T-helper 17 cell (primary cell): ENCODE measurements at regions not wholly inside any gene's neighbourhood (a gene's known extent, or its start where the extent isn't known, plus 50 kb on each side); places are given as distances from the start of the nearest gene placed in this dataset.

Experiments used
- ATAC-seq: fragments of 150-1000 bp; cut with Tn5 transposase; 2 replicates; pipeline ENCODE4 v1.10.0; 2021; ENCODE audit warnings: mild to moderate bottlenecking, moderate library complexity
- DNase-seq, 3 donors: peaks; one replicate each; pipeline versions ENCODE4 v3.0.0 to v3.0.0-alpha.2; 2020 to 2021
- H3K9me3 ChIP-seq: one replicate; pipeline ENCODE4 v1.7.0; 2013; ENCODE audit warnings: low read length, mild to moderate bottlenecking; ENCODE audit not compliant: control insufficient read depth, poor library complexity, severe bottlenecking
- H3K27ac Mint-ChIP-seq: one replicate; pipeline ENCODE4 v1.8.0; 2022; ENCODE audit warnings: mild to moderate bottlenecking, moderate library complexity, mixed read lengths
- H3K27me3 Mint-ChIP-seq: one replicate; pipeline ENCODE4 v1.8.0; 2022; ENCODE audit warnings: mixed read lengths
- H3K36me3 Mint-ChIP-seq: one replicate; pipeline ENCODE4 v1.8.0; 2022; ENCODE audit warnings: low read depth, mixed read lengths
- H3K4me1 Mint-ChIP-seq: one replicate; pipeline ENCODE4 v1.8.0; 2022; ENCODE audit warnings: mild to moderate bottlenecking, mixed read lengths
- H3K4me3 Mint-ChIP-seq: one replicate; pipeline ENCODE4 v1.8.0; 2022; ENCODE audit warnings: mild to moderate bottlenecking, moderate library complexity, mixed read lengths

DNA sequence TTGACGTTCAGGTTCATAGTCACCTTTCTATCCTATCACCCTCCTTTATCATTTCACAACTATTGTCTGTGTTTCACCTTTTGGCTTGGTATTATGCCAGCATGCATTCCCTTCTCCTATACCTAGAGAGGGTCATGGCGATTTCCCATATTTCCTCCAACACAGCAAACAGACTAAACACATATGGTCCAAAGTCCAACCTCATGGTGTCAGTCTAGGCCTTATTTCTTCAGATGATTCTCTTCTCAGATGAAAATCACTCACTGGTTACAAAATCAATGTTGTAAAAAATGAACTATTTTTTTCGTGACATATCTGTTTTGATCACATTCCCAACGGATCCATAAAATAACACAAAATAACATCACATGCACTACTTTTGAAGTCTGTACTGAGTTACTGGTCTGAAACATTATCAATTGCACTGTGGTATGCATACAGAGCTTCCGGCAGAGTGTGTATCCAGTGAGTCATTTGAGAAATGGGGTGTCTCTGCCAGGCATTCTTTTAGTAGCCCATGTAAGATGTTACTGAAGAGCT lies 204.8 kb upstream of the GALNT5 start:
- Mint-ChIP-seq H3K4me1 (no peaks in the 10 kb centered on the region), H3K27ac (no peak overlapping the region), H3K4me3 (no peak overlapping the region), H3K27me3 (peaks cover 17% of the 10 kb centered on the region), H3K36me3 (no peaks in the 10 kb centered on the region)
- no peak for ATAC-seq
- no peak for DNase-seq
- no peaks in the 10 kb centered on the region for H3K9me3 ChIP-seq

DNA sequence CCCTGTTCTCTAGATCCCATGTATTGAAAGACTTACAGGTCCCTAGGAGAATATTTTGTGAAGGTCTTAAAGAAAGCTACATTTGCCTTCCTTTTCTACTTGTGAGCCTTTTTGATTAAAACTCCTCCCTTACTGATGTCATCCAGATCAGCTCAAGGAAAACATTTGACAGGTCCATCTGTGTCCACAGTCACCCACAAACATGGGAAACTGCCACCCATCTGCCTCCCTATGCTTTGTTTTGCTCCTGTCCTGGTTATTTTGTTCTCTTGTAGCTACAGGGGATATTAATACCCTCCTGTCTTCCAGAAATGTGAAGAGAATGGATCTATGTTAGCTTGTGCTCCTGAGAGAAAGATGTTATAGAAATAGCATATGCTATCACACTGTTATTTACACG lies 203.6 kb upstream of the GALNT5 start:
- peaks cover 27% of the 10 kb centered on the region for H3K27me3 Mint-ChIP-seq
- no peaks in the 10 kb centered on the region for H3K9me3 ChIP-seq
- H3K4me3 Mint-ChIP-seq: no peak overlapping the region
- H3K4me1 Mint-ChIP-seq: no peaks in the 10 kb centered on the region
- no peak overlapping the region for H3K27ac Mint-ChIP-seq
- no peaks in the 10 kb centered on the region for H3K36me3 Mint-ChIP-seq
- no peak for DNase-seq
- no peak for ATAC-seq

DNA sequence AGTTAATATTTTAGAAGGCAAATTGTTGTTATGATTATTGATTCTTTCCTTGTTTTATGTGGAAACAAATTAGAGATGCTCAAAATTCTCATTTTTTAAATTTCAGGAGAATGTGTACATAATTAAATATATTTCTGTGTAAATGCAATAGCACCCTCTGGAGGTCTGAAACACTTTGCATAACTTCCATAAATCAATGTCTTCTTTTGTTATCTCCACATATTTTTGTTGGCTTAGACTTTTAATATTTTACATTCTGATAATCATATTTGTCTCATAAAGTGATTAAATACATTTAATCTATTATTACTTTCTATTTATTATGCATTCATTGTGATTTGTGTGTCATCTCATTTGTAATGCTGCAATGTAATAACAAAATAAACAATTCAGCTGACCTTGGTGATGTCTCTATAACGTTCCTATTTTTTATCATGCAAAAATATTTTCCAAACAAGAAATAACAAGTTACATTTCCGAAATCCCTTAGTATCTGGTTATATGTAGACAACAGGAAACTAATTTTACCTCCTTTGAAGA lies 201.8 kb upstream of the GALNT5 start:
- peaks cover 37% of the 10 kb centered on the region for H3K27me3 Mint-ChIP-seq
- H3K36me3 Mint-ChIP-seq: no peaks in the 10 kb centered on the region
- no peaks in the 10 kb centered on the region for H3K9me3 ChIP-seq
- no peak overlapping the region for H3K27ac Mint-ChIP-seq
- H3K4me3 Mint-ChIP-seq: no peak overlapping the region
- no peaks in the 10 kb centered on the region for H3K4me1 Mint-ChIP-seq
- ATAC-seq: no peak
- DNase-seq: no peak

DNA sequence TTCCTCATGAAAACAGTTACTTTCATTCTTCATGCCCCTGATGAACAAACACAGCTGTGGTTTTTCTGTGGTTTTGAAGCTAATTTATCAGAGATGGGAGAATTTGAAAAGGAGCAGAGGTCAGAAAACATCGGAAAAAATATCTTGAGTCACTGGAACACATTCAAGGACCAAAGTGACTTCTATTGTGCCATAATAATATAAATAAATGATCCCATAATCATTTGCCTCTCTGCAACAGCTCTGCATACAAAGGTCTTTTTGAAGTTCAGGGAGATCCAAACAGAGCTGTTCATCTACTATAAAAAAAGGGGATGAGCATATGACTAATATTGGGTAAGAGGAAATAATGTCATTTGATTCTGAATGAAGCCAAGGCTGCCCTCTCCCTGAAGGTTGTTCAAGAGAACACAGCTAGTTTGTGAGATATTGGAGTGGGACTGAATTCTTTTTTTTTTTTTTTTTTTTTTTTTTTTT lies 201.3 kb upstream of the GALNT5 start:
- no peaks in the 10 kb centered on the region for H3K4me1 Mint-ChIP-seq
- peaks cover 41% of the 10 kb centered on the region for H3K27me3 Mint-ChIP-seq
- H3K27ac Mint-ChIP-seq: no peak overlapping the region
- no peaks in the 10 kb centered on the region for H3K9me3 ChIP-seq
- DNase-seq: no peak
- ATAC-seq: no peak
- no peak overlapping the region for H3K4me3 Mint-ChIP-seq
- H3K36me3 Mint-ChIP-seq: no peaks in the 10 kb centered on the region

DNA sequence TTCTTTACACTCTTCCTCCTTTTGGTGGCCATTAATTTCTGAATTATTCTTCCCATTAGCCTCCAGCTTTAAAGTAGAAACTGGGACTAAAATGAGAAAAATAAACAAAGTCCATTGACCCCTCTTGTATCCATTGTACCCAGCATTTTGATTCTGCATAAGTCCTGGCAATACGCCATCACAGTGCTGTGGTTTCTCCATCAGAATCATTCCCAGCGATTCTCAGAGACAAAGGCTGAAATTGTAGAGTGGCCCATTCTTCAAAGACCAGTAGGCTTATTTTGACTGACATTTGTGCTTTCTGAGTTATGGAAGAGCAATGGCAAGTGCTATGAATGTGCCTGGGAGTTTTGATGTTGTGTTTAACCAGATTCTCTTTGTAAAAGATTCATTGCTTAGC lies 199.3 kb upstream of the GALNT5 start:
- peaks cover 38% of the 10 kb centered on the region for H3K27me3 Mint-ChIP-seq
- no peak overlapping the region for H3K27ac Mint-ChIP-seq
- DNase-seq (no peak), ATAC-seq (no peak)
- no peaks in the 10 kb centered on the region for H3K36me3 Mint-ChIP-seq
- H3K4me1 Mint-ChIP-seq: no peaks in the 10 kb centered on the region
- no peak overlapping the region for H3K4me3 Mint-ChIP-seq
- no peaks in the 10 kb centered on the region for H3K9me3 ChIP-seq

DNA sequence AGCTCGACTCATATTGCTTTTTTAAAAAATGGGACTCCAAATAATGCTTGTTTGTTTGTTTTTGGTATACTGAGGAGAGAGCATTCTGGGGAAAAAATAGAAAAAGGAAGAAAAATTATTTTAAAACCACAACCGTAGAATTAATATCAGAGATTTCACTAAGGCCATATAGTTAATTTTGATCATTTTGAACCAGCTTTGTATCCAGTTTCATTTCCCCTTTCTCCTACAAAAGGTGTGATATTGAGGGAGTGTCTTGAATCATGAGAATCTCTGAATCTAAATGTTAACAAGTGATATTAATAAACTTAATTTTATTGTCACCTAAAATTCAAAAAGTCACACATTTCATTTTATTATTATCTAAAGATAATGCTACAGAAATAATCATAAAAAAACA lies 198.5 kb upstream of the GALNT5 start:
- Mint-ChIP-seq H3K27me3 (peaks cover 35% of the 10 kb centered on the region), H3K4me3 (no peak overlapping the region), H3K4me1 (no peaks in the 10 kb centered on the region), H3K36me3 (no peaks in the 10 kb centered on the region), H3K27ac (no peak overlapping the region)
- DNase-seq: no peak
- no peak for ATAC-seq
- H3K9me3 ChIP-seq: no peaks in the 10 kb centered on the region

DNA sequence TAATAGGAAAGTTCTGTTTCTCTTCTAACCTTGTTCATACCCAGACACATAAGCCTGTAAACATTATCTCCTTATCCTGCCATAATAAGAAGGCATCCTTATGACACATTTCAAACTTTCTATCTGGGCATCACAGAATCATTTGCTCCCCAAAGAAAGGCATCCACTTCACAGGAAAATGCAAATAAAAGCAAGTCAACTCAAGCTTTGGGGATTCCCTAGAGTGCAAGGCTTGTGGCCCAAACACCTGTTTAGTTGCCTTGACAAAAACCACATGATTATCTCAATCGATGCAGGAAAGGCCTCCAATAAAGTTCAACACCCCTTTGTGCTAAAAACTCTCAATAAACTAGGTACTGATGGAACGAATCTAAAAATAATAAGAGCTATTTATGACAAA lies 195.7 kb upstream of the GALNT5 start:
- H3K36me3 Mint-ChIP-seq: no peaks in the 10 kb centered on the region
- ATAC-seq (no peak), DNase-seq (no peak)
- H3K27ac Mint-ChIP-seq: no peak overlapping the region
- H3K27me3 Mint-ChIP-seq: peaks cover 30% of the 10 kb centered on the region
- no peaks in the 10 kb centered on the region for H3K4me1 Mint-ChIP-seq
- no peak overlapping the region for H3K4me3 Mint-ChIP-seq
- H3K9me3 ChIP-seq: no peaks in the 10 kb centered on the region

DNA sequence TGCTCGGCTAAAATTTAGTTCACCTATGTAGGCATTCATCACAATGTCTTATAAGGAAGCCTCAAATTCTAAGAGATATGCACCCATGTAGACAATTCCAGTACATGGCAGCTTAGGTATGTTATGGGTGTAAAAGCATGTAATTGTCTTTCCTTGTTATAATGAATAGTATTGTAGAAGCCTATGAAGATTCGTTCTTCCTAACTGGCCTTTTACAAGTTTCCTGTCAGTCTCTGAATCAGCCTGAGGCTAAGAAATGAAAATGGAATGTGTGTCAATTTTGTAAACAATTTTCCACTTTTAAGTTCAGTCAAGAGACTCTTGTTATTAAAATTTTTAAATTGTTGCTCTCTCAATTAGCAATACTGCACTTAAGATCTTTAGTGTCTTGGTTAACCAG lies 189.9 kb upstream of the GALNT5 start:
- H3K9me3 ChIP-seq: no peaks in the 10 kb centered on the region
- Mint-ChIP-seq H3K4me3 (no peak overlapping the region), H3K27ac (no peak overlapping the region), H3K27me3 (peaks cover 4% of the 10 kb centered on the region), H3K36me3 (peaks cover 2% of the 10 kb centered on the region), H3K4me1 (no peaks in the 10 kb centered on the region)
- no peak for ATAC-seq
- DNase-seq: no peak

DNA sequence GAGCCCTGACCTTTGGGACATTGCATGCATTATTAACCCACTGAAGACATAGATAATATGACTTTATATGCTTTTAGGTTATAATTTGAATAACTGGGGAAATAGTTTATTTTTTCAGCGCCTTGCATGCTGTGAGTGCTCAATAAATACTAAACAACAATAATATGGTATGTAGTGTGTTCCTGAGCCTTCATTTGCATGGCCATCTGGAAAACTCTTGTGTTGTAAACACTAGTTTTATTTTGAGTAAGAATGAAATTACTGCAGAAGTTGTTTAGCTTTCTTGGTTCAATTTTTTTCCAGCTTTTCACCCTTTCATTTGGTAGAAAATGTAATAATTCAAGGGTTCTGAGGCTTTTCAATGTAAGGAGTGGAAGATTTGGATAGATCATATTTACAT lies 189.3 kb upstream of the GALNT5 start:
- Mint-ChIP-seq H3K4me1 (no peaks in the 10 kb centered on the region), H3K36me3 (peaks cover 2% of the 10 kb centered on the region), H3K27me3 (peaks cover 4% of the 10 kb centered on the region), H3K4me3 (no peak overlapping the region), H3K27ac (no peak overlapping the region)
- DNase-seq (no peak), ATAC-seq (no peak)
- H3K9me3 ChIP-seq: no peaks in the 10 kb centered on the region

DNA sequence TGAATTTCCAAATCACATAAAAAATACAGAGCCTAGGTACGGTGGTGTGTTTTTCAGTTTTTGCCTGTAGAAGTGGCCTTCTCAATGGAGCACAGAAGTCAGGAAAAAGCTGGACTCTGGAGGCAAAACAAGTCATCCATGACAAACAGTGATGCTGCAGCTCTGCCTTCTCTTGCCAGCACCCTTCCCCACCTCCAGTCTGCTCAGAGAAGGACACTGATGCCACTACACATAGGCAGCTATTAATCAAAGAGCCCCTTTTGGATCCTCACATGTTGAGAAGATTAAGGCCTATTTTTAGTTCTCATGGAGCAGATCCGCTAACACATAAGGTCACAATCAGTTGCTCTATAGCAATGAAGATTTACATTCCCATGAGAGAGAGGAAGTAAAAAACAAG lies 181.6 kb upstream of the GALNT5 start:
- H3K27me3 Mint-ChIP-seq: peaks cover 5% of the 10 kb centered on the region
- H3K27ac Mint-ChIP-seq: no peak overlapping the region
- no peak for ATAC-seq
- H3K4me1 Mint-ChIP-seq: no peaks in the 10 kb centered on the region
- DNase-seq: no peak
- H3K36me3 Mint-ChIP-seq: no peaks in the 10 kb centered on the region
- H3K9me3 ChIP-seq: peaks cover 3% of the 10 kb centered on the region
- no peak overlapping the region for H3K4me3 Mint-ChIP-seq

DNA sequence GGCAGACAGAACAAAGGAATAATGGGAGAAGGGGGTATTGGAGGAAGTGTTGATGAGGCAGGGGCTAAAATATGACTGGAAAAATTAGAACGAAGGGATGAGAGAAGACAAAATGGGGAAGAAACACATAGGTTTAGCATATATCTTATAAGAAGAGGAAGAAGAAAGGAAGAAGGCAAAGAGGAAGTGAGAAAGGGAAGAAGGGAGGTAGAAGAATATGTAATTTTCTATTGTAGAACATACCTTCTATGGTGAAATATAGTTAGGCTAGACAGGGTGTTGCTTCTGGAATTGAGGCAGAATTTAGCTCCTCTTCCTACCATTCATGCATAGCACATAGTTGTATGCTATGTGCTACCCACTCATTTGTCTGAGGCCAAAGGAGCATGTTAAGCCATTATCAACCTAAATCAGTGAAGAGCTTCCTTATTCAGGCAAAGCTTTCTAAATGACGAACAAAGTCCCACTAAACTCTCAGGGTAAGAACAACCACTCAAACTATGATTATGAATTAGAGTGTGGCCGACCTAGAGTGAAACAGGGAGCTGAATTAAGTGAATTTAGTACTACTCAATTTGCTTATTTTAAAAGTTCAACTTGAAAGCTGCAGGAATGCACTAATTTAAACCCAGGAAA lies 180.9 kb upstream of the GALNT5 start:
- H3K9me3 ChIP-seq: peaks cover 3% of the 10 kb centered on the region
- DNase-seq (no peak), ATAC-seq (no peak)
- Mint-ChIP-seq H3K27me3 (peaks cover 5% of the 10 kb centered on the region), H3K27ac (no peak overlapping the region), H3K4me1 (no peaks in the 10 kb centered on the region), H3K4me3 (no peak overlapping the region), H3K36me3 (no peaks in the 10 kb centered on the region)

DNA sequence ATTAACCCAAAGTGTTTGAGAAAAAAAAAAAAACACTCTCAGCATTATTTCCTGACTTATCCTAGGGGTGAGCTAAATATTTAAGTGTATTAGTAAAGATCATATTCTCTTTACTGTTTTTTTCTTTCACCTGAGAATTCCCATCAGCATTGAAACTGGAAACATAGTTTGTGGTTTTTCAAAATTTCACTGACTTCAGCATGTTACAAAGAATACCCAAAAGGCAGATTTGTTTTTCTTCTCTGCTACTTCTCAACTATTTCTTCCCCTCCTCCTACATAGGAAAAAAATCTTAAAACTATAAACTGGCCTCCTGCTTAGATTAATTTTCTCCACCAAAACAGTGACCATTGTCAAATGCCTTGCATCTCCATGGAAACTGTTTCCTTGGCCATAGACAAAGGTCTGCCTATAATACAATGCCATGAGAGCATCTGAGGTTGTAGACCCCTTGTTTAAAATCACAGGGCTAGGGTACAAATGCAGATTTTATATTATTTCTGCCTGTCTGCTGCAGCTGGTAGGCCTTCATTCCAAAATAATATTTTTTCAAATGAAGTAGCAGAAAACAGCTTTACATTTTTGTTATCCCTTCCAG lies 179.7 kb upstream of the GALNT5 start:
- H3K9me3 ChIP-seq: peaks cover 3% of the 10 kb centered on the region
- Mint-ChIP-seq H3K4me3 (no peak overlapping the region), H3K27ac (no peak overlapping the region), H3K36me3 (no peaks in the 10 kb centered on the region), H3K4me1 (no peaks in the 10 kb centered on the region), H3K27me3 (peaks cover 5% of the 10 kb centered on the region)
- ATAC-seq (no peak), DNase-seq (no peak)

DNA sequence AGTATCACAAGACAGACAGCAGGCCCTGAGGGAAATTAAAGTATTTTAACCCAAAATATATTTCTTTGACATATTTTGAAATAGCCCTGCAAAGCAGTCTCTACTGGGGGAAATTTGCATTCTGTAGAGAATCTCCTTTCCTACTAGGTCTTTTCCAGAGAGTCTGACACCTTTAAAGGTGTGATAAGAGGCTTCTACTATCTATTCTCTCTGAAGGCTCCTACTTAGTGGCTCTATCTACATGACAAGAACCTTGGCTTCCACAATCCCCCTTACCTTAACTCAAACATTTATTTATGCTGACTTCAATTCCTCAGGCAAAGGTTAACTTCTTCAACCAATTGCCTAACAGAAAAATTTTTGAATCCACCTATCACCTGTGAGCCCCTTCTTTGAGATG lies 174.6 kb upstream of the GALNT5 start:
- H3K9me3 ChIP-seq: no peaks in the 10 kb centered on the region
- Mint-ChIP-seq H3K27ac (no peak overlapping the region), H3K4me1 (no peaks in the 10 kb centered on the region), H3K27me3 (peaks cover 5% of the 10 kb centered on the region), H3K4me3 (no peak overlapping the region), H3K36me3 (no peaks in the 10 kb centered on the region)
- ATAC-seq (no peak), DNase-seq (no peak)

DNA sequence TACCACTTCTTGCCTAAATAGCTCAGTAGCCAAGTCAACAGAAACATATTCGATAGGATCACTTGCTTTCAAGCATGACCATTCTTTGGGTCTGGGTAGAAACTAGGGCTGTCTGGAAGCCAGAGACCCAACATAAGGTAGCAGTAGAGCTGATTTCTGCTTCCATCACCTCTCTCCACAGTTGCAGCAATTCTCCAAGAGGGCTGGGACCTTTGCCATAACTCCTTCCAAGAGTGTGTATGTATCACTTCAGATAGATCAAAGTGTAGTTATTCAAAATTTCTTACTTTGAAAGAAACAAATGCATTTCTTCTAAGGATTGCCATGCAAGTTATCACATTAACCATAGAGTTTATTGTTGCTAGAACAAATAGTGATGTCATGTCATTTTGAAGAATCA lies 172.0 kb upstream of the GALNT5 start:
- no peaks in the 10 kb centered on the region for H3K27me3 Mint-ChIP-seq
- H3K4me3 Mint-ChIP-seq: no peak overlapping the region
- no peaks in the 10 kb centered on the region for H3K36me3 Mint-ChIP-seq
- H3K4me1 Mint-ChIP-seq: no peaks in the 10 kb centered on the region
- H3K27ac Mint-ChIP-seq: no peak overlapping the region
- ATAC-seq (no peak), DNase-seq (no peak)
- H3K9me3 ChIP-seq: no peaks in the 10 kb centered on the region
